ENCODE measurements at regions not wholly inside any gene's neighbourhood (a gene's known extent, or its start where the extent isn't known, plus 50 kb on each side); places are given as distances from the start of the nearest gene placed in this dataset.

- DNase-seq (ENCODE audit: low read depth), result no peak
Observed at GRCh38 chr12:88417531-88417930, 162.7 kb downstream of the KITLG start.

GRCh38 chr12:88418856-88419497, 161.3 kb downstream of the KITLG start:
- DNase-seq (ENCODE audit: low read depth), result no peak

GRCh38 chr12:88419794-88420193, 160.5 kb downstream of the KITLG start:
- DNase-seq (ENCODE audit: low read depth), result no peak

- peak; percentile 69 for DNase-seq (ENCODE audit: low read depth)
Observed at GRCh38 chr12:88420457-88420856, 159.8 kb downstream of the KITLG start.

GRCh38 chr12:88424791-88425730, 155.2 kb downstream of the KITLG start:
- no peak for DNase-seq (ENCODE audit: low read depth)

GRCh38 chr12:88428350-88428749, 151.9 kb downstream of the KITLG start:
- no peak for DNase-seq (ENCODE audit: low read depth)

- DNase-seq (ENCODE audit: low read depth), result no peak
Observed at GRCh38 chr12:88431246-88431645, 149.0 kb downstream of the KITLG start.

- no peak for DNase-seq (ENCODE audit: low read depth)
Observed at GRCh38 chr12:88432531-88433490, 147.5 kb downstream of the KITLG start.

GRCh38 chr12:88433997-88434703, 146.1 kb downstream of the KITLG start:
- DNase-seq (ENCODE audit: low read depth), result no peak

- DNase-seq (ENCODE audit: low read depth), result no peak
Observed at GRCh38 chr12:88435334-88436076, 144.8 kb downstream of the KITLG start.

- DNase-seq (ENCODE audit: low read depth), result no peak
Observed at GRCh38 chr12:88437226-88437625, 143.0 kb downstream of the KITLG start.

Measured in forelimb muscle (tissue), 1 donor.